Right atrium auricular region (tissue), 2 donors: ENCODE measurements at regions not wholly inside any gene's neighbourhood (a gene's known extent, or its start where the extent isn't known, plus 50 kb on each side); places are given as distances from the start of the nearest gene placed in this dataset.

Source experiments
- DNase-seq: peaks from one replicate; pipeline ENCODE4 v3.0.0-alpha.2; 2019; ENCODE audit warnings: low spot score
- H3K27ac ChIP-seq, 2 donors: fragments of 200-600 bp; sonication (generic); 1 replicate in 1 of 2; 2 replicates in 1 of 2; pipeline ENCODE4 v1.5.1; 2016 to 2019
- H3K27me3 ChIP-seq, 2 donors: fragments of 200-600 bp; sonication (generic); one replicate each; pipeline versions ENCODE4 v1.5.1 to v1.6.0; 2017 to 2019
- H3K36me3 ChIP-seq: fragments of 200-600 bp; sonication (generic); one replicate; pipeline ENCODE4 v1.5.1; 2016
- H3K4me1 ChIP-seq, 2 donors: fragments of 200-600 bp; sonication (generic); one replicate each; pipeline versions ENCODE4 v1.5.1 to v1.6.0; 2017 to 2019
- H3K4me3 ChIP-seq, 2 donors: fragments of 200-600 bp; sonication (generic); 1 replicate in 1 of 2; 2 replicates in 1 of 2; pipeline ENCODE4 v1.5.1; 2017 to 2019; ENCODE audit warnings: mild to moderate bottlenecking in 1 of 2, moderate library complexity in 1 of 2
- H3K9me3 ChIP-seq, 2 donors: fragments of 200-600 bp; sonication (generic); one replicate each; pipeline ENCODE4 v1.5.1; 2019
- TF ChIP-seq, protein P1 (sequence below), 2 donors: fragments of 200-600 bp; sonication (generic); IDR thresholded peaks; one replicate each; pipeline ENCODE4 v1.5.1; 2019; ENCODE audit warnings: antibody characterized with exemption in 2 of 2

DNA sequence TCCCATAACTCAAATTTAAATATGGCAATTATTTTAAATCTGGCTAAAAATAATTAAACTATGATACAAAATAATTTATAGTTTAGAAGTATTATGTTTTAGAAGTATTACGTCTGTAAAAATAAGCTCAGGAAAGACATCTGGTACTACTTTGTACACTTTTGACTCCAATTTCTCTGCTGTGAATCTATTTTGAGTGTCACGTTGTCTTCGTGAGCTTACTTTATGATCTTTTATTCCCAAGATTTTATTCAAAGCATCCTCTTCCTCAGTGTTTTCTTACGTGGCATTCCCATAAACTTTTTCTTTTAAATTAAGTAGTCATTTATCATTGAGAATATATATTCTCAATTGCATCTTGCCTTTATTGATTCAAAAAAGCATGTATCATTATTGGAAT, 223.3 kb upstream of the KCNJ16 start:
- Histone ChIP-seq H3K4me3 (no peak overlapping the region), H3K9me3 (no peaks in the 10 kb centered on the region), H3K36me3 (no peaks in the 10 kb centered on the region), H3K4me1 (no peaks in the 10 kb centered on the region), H3K27me3 (no peaks in the 10 kb centered on the region), H3K27ac (no peak overlapping the region)
- DNase-seq, result no peak
- TF ChIP-seq, protein P1, sequence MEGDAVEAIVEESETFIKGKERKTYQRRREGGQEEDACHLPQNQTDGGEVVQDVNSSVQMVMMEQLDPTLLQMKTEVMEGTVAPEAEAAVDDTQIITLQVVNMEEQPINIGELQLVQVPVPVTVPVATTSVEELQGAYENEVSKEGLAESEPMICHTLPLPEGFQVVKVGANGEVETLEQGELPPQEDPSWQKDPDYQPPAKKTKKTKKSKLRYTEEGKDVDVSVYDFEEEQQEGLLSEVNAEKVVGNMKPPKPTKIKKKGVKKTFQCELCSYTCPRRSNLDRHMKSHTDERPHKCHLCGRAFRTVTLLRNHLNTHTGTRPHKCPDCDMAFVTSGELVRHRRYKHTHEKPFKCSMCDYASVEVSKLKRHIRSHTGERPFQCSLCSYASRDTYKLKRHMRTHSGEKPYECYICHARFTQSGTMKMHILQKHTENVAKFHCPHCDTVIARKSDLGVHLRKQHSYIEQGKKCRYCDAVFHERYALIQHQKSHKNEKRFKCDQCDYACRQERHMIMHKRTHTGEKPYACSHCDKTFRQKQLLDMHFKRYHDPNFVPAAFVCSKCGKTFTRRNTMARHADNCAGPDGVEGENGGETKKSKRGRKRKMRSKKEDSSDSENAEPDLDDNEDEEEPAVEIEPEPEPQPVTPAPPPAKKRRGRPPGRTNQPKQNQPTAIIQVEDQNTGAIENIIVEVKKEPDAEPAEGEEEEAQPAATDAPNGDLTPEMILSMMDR (IDR thresholded peaks at IDR 0.05), result no peak

DNA sequence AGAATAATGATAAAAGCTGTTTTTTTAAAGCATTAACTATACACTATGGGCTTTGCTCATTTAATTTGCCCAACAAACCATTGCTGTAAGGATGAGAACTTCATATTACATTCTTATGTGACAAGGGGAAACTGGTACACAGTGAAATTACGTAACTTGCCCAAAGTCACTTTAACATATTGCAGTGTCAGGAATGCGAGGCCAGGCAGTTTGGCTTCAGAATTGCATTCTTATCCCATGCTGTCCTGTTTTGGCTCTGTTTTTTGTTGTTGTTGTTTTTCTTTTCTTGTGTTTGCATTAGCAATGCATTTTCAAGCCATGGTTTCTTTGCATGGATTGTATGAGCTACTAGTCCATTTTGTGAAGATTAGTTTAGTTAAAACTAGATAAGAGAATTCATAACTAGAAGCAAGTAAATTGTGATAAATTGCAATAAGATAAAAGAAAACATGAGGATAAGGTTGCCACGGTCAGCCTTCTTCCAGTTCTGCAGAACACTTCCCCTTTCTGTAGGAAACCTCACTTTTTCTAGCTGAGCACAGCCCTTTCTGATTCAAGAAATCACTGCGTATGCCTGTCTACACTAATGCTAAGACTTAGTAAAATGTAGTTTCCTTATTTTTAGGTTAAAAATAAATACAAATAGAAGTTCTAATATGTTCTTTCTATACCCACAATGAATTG, 221.3 kb upstream of the KCNJ16 start:
- H3K4me3 ChIP-seq, result no peak overlapping the region
- H3K27ac ChIP-seq, result no peak overlapping the region
- no peaks in the 10 kb centered on the region for H3K27me3 ChIP-seq
- TF ChIP-seq, protein P1 (IDR thresholded peaks at IDR 0.05), result no peak
- no peaks in the 10 kb centered on the region for H3K36me3 ChIP-seq
- no peaks in the 10 kb centered on the region for H3K4me1 ChIP-seq
- DNase-seq, result no peak
- H3K9me3 ChIP-seq, result peaks cover 0 to 13% of the 10 kb centered on the region in 2 donors

DNA sequence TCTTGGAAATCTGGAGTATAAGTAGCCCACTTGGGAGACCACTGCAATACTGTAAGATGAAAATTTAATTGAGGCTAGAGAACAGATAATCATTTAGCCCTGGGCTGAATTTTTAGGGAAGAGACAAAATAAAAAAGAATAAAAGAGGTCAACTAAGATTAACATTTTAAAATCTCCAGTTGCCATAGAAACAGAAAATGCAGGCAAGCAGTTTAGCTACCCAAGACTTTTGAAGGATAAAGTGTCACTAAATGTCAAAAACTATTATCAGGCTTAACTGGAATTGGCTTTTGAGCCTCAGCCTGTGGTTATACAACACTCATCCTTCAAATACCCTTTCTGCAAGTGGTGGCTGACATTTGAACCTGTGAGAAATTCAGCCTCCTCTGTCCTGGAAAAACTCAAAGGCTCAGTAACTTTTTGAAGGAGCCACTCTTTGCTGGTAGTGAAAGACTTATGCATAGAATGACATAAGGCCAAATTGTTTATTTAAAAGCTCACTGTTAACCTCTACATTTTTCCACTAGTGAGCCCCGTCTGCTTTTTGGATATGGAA, 220.7 kb upstream of the KCNJ16 start:
- no peak for DNase-seq
- Histone ChIP-seq H3K27me3 (no peaks in the 10 kb centered on the region), H3K27ac (no peak overlapping the region), H3K4me3 (no peak overlapping the region), H3K9me3 (peaks cover 0 to 19% of the 10 kb centered on the region in 2 donors), H3K4me1 (no peaks in the 10 kb centered on the region), H3K36me3 (no peaks in the 10 kb centered on the region)
- TF ChIP-seq, protein P1 (IDR thresholded peaks at IDR 0.05), result no peak

DNA sequence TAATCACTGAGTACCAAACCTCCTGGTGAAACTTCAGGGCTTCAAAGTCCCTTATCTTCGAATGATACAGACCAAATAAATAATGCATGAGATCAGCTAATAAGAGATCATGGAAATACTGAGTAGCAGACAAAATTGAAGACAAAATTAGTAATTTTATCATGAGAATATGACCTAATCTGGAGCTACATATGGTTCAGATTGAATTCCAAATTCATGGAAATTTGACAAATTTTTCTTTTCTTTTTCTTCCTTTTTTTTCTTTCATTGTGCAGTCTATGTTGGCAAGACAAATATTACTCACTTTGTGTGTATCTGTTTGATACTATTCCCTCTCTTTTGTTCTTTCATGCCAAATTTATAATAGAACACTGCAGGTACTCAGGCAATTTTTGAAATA, 218.1 kb upstream of the KCNJ16 start:
- Histone ChIP-seq H3K9me3 (peaks cover 0 to 25% of the 10 kb centered on the region in 2 donors), H3K27me3 (no peaks in the 10 kb centered on the region), H3K27ac (no peak overlapping the region), H3K4me3 (no peak overlapping the region), H3K36me3 (no peaks in the 10 kb centered on the region), H3K4me1 (no peaks in the 10 kb centered on the region)
- no peak for DNase-seq
- TF ChIP-seq, protein P1 (IDR thresholded peaks at IDR 0.05), result no peak

DNA sequence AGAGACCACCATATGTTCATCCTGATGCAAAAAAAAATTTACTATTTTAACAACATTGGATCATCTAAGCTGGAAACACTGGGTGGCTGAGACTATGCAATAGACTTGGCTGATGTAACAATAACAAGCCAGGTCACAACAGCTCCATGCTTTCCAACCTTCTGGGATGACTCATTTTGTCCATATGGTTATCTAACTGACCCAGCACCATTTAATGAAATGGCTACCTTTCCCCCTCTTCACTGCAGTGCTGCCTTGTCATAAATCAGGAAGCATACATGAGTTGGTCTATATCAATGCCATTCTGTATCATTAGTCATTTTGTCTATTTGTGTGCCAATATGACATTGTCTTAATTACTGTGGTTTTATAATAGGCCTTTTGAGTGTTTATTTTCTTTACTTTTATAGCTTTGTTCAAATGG, 217.6 kb upstream of the KCNJ16 start:
- no peak overlapping the region for H3K27ac ChIP-seq
- TF ChIP-seq, protein P1 (IDR thresholded peaks at IDR 0.05), result no peak
- no peaks in the 10 kb centered on the region for H3K36me3 ChIP-seq
- peaks cover 0 to 25% of the 10 kb centered on the region in 2 donors for H3K9me3 ChIP-seq
- H3K4me1 ChIP-seq, result no peaks in the 10 kb centered on the region
- no peak for DNase-seq
- no peaks in the 10 kb centered on the region for H3K27me3 ChIP-seq
- no peak overlapping the region for H3K4me3 ChIP-seq

DNA sequence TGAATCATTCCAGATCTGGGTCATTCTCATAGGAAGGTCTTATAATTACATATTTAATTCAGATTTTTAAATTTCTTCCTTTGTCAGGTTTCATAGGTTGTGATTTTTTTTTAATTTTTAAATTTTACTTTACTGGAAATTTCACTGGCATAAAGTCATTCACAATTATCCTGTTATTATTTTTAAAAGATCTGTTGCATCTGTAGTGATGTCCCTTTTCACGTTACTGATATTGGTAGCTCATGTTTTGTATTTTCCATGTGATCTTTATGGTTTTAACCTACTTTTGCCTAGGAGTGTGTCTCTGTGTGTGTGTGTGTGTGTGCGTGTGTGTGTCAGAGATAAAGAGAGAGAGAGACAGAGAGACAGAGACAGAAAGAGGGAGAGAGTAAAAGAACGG, 216.6 kb upstream of the KCNJ16 start:
- TF ChIP-seq, protein P1 (IDR thresholded peaks at IDR 0.05), result no peak
- no peak for DNase-seq
- H3K9me3 ChIP-seq, result peaks cover 0 to 25% of the 10 kb centered on the region in 2 donors

More for the DNA sequence above, 216.6 kb upstream of the KCNJ16 start:
- no peak overlapping the region for H3K4me3 ChIP-seq
- no peaks in the 10 kb centered on the region for H3K36me3 ChIP-seq
- no peaks in the 10 kb centered on the region for H3K4me1 ChIP-seq
- no peak overlapping the region for H3K27ac ChIP-seq
- no peaks in the 10 kb centered on the region for H3K27me3 ChIP-seq
